B cell (primary cell): ENCODE measurements at regions not wholly inside any gene's neighbourhood (a gene's known extent, or its start where the extent isn't known, plus 50 kb on each side); places are given as distances from the start of the nearest gene placed in this dataset.

Experiments
- EZH2 ChIP-seq: IDR thresholded peaks from 2 replicates; pipeline ENCODE4 v1.6.1; 2012; ENCODE audit warnings: borderline replicate concordance, low read depth, mild to moderate bottlenecking, moderate library complexity, low read length; ENCODE audit not compliant: insufficient read depth, poor library complexity, severe bottlenecking
- TF ChIP-seq, protein P1 (sequence below): fragments of 200-600 bp; IDR thresholded peaks from one replicate; pipeline ENCODE4 v1.8.0; 2022; ENCODE audit warnings: antibody characterized with exemption, mild to moderate bottlenecking

GRCh38 chr1:80155371-80155770, 1148.8 kb upstream of the ADGRL4 start:
- TF ChIP-seq, protein P1, sequence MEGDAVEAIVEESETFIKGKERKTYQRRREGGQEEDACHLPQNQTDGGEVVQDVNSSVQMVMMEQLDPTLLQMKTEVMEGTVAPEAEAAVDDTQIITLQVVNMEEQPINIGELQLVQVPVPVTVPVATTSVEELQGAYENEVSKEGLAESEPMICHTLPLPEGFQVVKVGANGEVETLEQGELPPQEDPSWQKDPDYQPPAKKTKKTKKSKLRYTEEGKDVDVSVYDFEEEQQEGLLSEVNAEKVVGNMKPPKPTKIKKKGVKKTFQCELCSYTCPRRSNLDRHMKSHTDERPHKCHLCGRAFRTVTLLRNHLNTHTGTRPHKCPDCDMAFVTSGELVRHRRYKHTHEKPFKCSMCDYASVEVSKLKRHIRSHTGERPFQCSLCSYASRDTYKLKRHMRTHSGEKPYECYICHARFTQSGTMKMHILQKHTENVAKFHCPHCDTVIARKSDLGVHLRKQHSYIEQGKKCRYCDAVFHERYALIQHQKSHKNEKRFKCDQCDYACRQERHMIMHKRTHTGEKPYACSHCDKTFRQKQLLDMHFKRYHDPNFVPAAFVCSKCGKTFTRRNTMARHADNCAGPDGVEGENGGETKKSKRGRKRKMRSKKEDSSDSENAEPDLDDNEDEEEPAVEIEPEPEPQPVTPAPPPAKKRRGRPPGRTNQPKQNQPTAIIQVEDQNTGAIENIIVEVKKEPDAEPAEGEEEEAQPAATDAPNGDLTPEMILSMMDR: no peak
- no peak for TF ChIP-seq EZH2
